ENCODE measurements at regions not wholly inside any gene's neighbourhood (a gene's known extent, or its start where the extent isn't known, plus 50 kb on each side); places are given as distances from the start of the nearest gene placed in this dataset.

GRCh38 chr6:167524261-167525111 lies 199.6 kb downstream of the TTLL2 start:
- no peaks in the 10 kb centered on the region for H3K27me3 ChIP-seq (replicated peaks; ENCODE audit: insufficient read depth)
- ATAC-seq (ENCODE audit: insufficient number of reproducible peaks, low FRiP score, low read depth): no peak
- H3K36me3 ChIP-seq: no peaks in the 10 kb centered on the region
- no peak overlapping the region for H3K27ac ChIP-seq
- H3K4me1 ChIP-seq (ENCODE audit: control insufficient read depth in 1 of 2, low read depth in 2 of 2): no peaks in the 10 kb centered on the region
- DNase-seq (ENCODE audit: low spot score): no peak
- H3K9me3 ChIP-seq: no peaks in the 10 kb centered on the region
- no peak for TF ChIP-seq CTCF (IDR thresholded peaks at IDR 0.05)
- H3K4me3 ChIP-seq: no peak overlapping the region

GRCh38 chr6:167525774-167526173 lies 200.9 kb downstream of the TTLL2 start:
- ATAC-seq (ENCODE audit: insufficient number of reproducible peaks, low FRiP score, low read depth): no peak

GRCh38 chr6:167526465-167527368 lies 201.8 kb downstream of the TTLL2 start:
- ATAC-seq (ENCODE audit: insufficient number of reproducible peaks, low FRiP score, low read depth): no peak
- no peaks in the 10 kb centered on the region for H3K27me3 ChIP-seq (replicated peaks; ENCODE audit: insufficient read depth)

More at GRCh38 chr6:167525774-167526173, 200.9 kb downstream of the TTLL2 start:
- no peaks in the 10 kb centered on the region for H3K27me3 ChIP-seq (replicated peaks; ENCODE audit: insufficient read depth)
- no peak overlapping the region for H3K4me3 ChIP-seq
- no peaks in the 10 kb centered on the region for H3K4me1 ChIP-seq (ENCODE audit: control insufficient read depth in 1 of 2, low read depth in 2 of 2)
- no peaks in the 10 kb centered on the region for H3K9me3 ChIP-seq
- no peak for TF ChIP-seq CTCF (IDR thresholded peaks at IDR 0.05)
- DNase-seq (ENCODE audit: low spot score): no peak
- no peaks in the 10 kb centered on the region for H3K36me3 ChIP-seq
- no peak overlapping the region for H3K27ac ChIP-seq

GRCh38 chr6:167528239-167528638 lies 203.4 kb downstream of the TTLL2 start:
- Histone ChIP-seq H3K9me3 (no peaks in the 10 kb centered on the region), H3K36me3 (no peaks in the 10 kb centered on the region), H3K27me3 (replicated peaks; ENCODE audit: insufficient read depth) (no peaks in the 10 kb centered on the region), H3K4me1 (ENCODE audit: control insufficient read depth in 1 of 2, low read depth in 2 of 2) (no peaks in the 10 kb centered on the region), H3K27ac (no peak overlapping the region), H3K4me3 (no peak overlapping the region)
- DNase-seq (ENCODE audit: low spot score) (no peak), ATAC-seq (ENCODE audit: insufficient number of reproducible peaks, low FRiP score, low read depth) (no peak)
- no peak for TF ChIP-seq CTCF (IDR thresholded peaks at IDR 0.05)

More at GRCh38 chr6:167526465-167527368, 201.8 kb downstream of the TTLL2 start:
- Histone ChIP-seq H3K36me3 (no peaks in the 10 kb centered on the region), H3K4me3 (no peak overlapping the region), H3K9me3 (no peaks in the 10 kb centered on the region), H3K27ac (no peak overlapping the region), H3K4me1 (ENCODE audit: control insufficient read depth in 1 of 2, low read depth in 2 of 2) (no peaks in the 10 kb centered on the region)
- TF ChIP-seq CTCF (IDR thresholded peaks at IDR 0.05): no peak
- DNase-seq (ENCODE audit: low spot score): no peak

GRCh38 chr6:167528976-167529375 lies 204.1 kb downstream of the TTLL2 start:
- Histone ChIP-seq H3K4me3 (no peak overlapping the region), H3K4me1 (ENCODE audit: control insufficient read depth in 1 of 2, low read depth in 2 of 2) (no peaks in the 10 kb centered on the region), H3K27me3 (replicated peaks; ENCODE audit: insufficient read depth) (no peaks in the 10 kb centered on the region), H3K36me3 (no peaks in the 10 kb centered on the region), H3K27ac (no peak overlapping the region), H3K9me3 (no peaks in the 10 kb centered on the region)
- DNase-seq (ENCODE audit: low spot score): no peak
- TF ChIP-seq CTCF (IDR thresholded peaks at IDR 0.05): no peak
- ATAC-seq (ENCODE audit: insufficient number of reproducible peaks, low FRiP score, low read depth): no peak
